RWPE2 (cell line): ENCODE measurements at regions not wholly inside any gene's neighbourhood (a gene's known extent, or its start where the extent isn't known, plus 50 kb on each side); places are given as distances from the start of the nearest gene placed in this dataset.
"Not testable (repeated sequence)": the region's sequence is repeated elsewhere in the genome, so short reads cannot be mapped to it uniquely, and the experiment has no call there.

Experiments
- ATAC-seq: fragments of 200-7000 bp; cut with Tn5 transposase; 3 replicates; pipeline ENCODE4 v1.9.1; 2021; ENCODE audit warnings: low read depth
- DNase-seq: peaks from one replicate; pipeline ENCODE4 v3.0.0-alpha.2; 2020; ENCODE audit warnings: low spot score
- H3K27ac ChIP-seq: fragments of 450-650 bp; 2 replicates; pipeline ENCODE4 v1.5.1; 2017; ENCODE audit warnings: mild to moderate bottlenecking; ENCODE audit not compliant: poor library complexity, severe bottlenecking
- H3K27me3 ChIP-seq: fragments of 250-450 bp; sonication (Bioruptor Pico); 2 replicates; pipeline ENCODE4 v1.5.1; 2021; ENCODE audit warnings: mild to moderate bottlenecking, moderate library complexity; ENCODE audit not compliant: insufficient read depth, poor library complexity, severe bottlenecking
- H3K36me3 ChIP-seq: fragments of 250-450 bp; sonication (Bioruptor Pico); 2 replicates; pipeline ENCODE4 v1.5.1; 2020; ENCODE audit warnings: low read depth, mild to moderate bottlenecking, moderate library complexity
- H3K4me1 ChIP-seq: fragments of 250-450 bp; sonication (Bioruptor Pico); 2 replicates; pipeline ENCODE4 v1.5.1; 2021; ENCODE audit warnings: mild to moderate bottlenecking, moderate library complexity; ENCODE audit not compliant: insufficient read depth, poor library complexity, severe bottlenecking
- H3K4me3 ChIP-seq: fragments of 250-450 bp; sonication (Bioruptor Pico); 2 replicates; pipeline ENCODE4 v1.5.1; 2021; ENCODE audit warnings: mild to moderate bottlenecking, moderate library complexity; ENCODE audit not compliant: severe bottlenecking
- H3K9me3 ChIP-seq: fragments of 250-450 bp; sonication (Bioruptor Pico); 2 replicates; pipeline ENCODE4 v1.5.1; 2021; ENCODE audit warnings: mild to moderate bottlenecking, moderate library complexity; ENCODE audit not compliant: severe bottlenecking
- CTCF ChIP-seq: fragments of 450-650 bp; IDR thresholded peaks from one replicate; pipeline ENCODE4 v1.5.1; 2017; ENCODE audit warnings: mild to moderate bottlenecking, moderate library complexity; ENCODE audit not compliant: poor library complexity, severe bottlenecking

- H3K4me1 ChIP-seq, H3K27ac ChIP-seq, H3K4me3 ChIP-seq, H3K36me3 ChIP-seq, ATAC-seq, H3K27me3 ChIP-seq, DNase-seq, H3K9me3 ChIP-seq: not testable (repeated sequence)
These were observed 808.2 kb downstream of the TMEM121 start for GRCh38 chr14:106334428-106335109.

- not testable (repeated sequence) for ATAC-seq, H3K4me1 ChIP-seq, H3K27ac ChIP-seq, DNase-seq, H3K4me3 ChIP-seq, H3K27me3 ChIP-seq, H3K9me3 ChIP-seq, H3K36me3 ChIP-seq
These were observed 808.7 kb downstream of the TMEM121 start for GRCh38 chr14:106335110-106335429.

GRCh38 chr14:106338775-106339174 lies 812.4 kb downstream of the TMEM121 start:
- H3K4me1 ChIP-seq, H3K27ac ChIP-seq, DNase-seq, ATAC-seq, H3K27me3 ChIP-seq, H3K9me3 ChIP-seq, H3K4me3 ChIP-seq, H3K36me3 ChIP-seq: not testable (repeated sequence)

- not testable (repeated sequence) for DNase-seq, H3K36me3 ChIP-seq, H3K4me3 ChIP-seq, H3K27me3 ChIP-seq, ATAC-seq, H3K4me1 ChIP-seq, H3K9me3 ChIP-seq, H3K27ac ChIP-seq
These were observed 814.3 kb downstream of the TMEM121 start for GRCh38 chr14:106340658-106341057.

GRCh38 chr14:106341161-106341560 lies 814.8 kb downstream of the TMEM121 start:
- H3K9me3 ChIP-seq, result not testable (repeated sequence)

GRCh38 chr14:106343626-106344025 lies 817.2 kb downstream of the TMEM121 start:
- no peak for ATAC-seq
- Histone ChIP-seq H3K27me3 (no peaks in the 10 kb centered on the region), H3K27ac (no peak overlapping the region), H3K9me3 (no peaks in the 10 kb centered on the region), H3K36me3 (no peaks in the 10 kb centered on the region), H3K4me1 (no peaks in the 10 kb centered on the region), H3K4me3 (no peak overlapping the region)
- TF ChIP-seq CTCF, result no peak
- DNase-seq, result no peak

More at GRCh38 chr14:106341161-106341560, 814.8 kb downstream of the TMEM121 start:
- H3K27me3 ChIP-seq, ATAC-seq, H3K27ac ChIP-seq, DNase-seq, H3K4me3 ChIP-seq, H3K36me3 ChIP-seq, H3K4me1 ChIP-seq: not testable (repeated sequence)

GRCh38 chr14:106344065-106344614 lies 817.8 kb downstream of the TMEM121 start:
- not testable (repeated sequence) for H3K36me3 ChIP-seq, H3K4me1 ChIP-seq, H3K4me3 ChIP-seq, H3K27me3 ChIP-seq, H3K27ac ChIP-seq, ATAC-seq, DNase-seq, H3K9me3 ChIP-seq

- not testable (repeated sequence) for ATAC-seq, H3K27ac ChIP-seq, H3K4me1 ChIP-seq, H3K36me3 ChIP-seq, H3K9me3 ChIP-seq, H3K27me3 ChIP-seq, DNase-seq, H3K4me3 ChIP-seq
These were observed 818.6 kb downstream of the TMEM121 start for GRCh38 chr14:106344791-106345479.
